ENCODE measurements at regions not wholly inside any gene's neighbourhood (a gene's known extent, or its start where the extent isn't known, plus 50 kb on each side); places are given as distances from the start of the nearest gene placed in this dataset.

GRCh38 chr4:136203199-136203598, 1329.1 kb downstream of the PCDH18 start:
- Histone ChIP-seq H3K4me3 (ENCODE audit: low read depth, low read length) (no peak overlapping the region), H3K27ac (ENCODE audit: low read depth, low read length) (no peak overlapping the region), H3K27me3 (ENCODE audit: control insufficient read depth, insufficient read depth, low read length) (no peaks in the 10 kb centered on the region), H3K9me3 (ENCODE audit: control insufficient read depth, insufficient read depth, low read length) (no peaks in the 10 kb centered on the region)
- ChIA-PET POLR2A (no interaction called here), CTCF (no interaction called here)
- no peak for DNase-seq (ENCODE audit: low read depth, low spot score)
- no peak for TF ChIP-seq CTCF (IDR thresholded peaks at IDR 0.05; ENCODE audit: low read depth, low read length)

- ChIA-PET POLR2A (no interaction called here), CTCF (no interaction called here)
- no peak for TF ChIP-seq CTCF (IDR thresholded peaks at IDR 0.05; ENCODE audit: low read depth, low read length)
- no peak overlapping the region for H3K27ac ChIP-seq (ENCODE audit: low read depth, low read length)
- H3K4me3 ChIP-seq (ENCODE audit: low read depth, low read length): no peak overlapping the region
- H3K9me3 ChIP-seq (ENCODE audit: control insufficient read depth, insufficient read depth, low read length): no peaks in the 10 kb centered on the region
- H3K27me3 ChIP-seq (ENCODE audit: control insufficient read depth, insufficient read depth, low read length): no peaks in the 10 kb centered on the region
- DNase-seq (ENCODE audit: low read depth, low spot score): no peak
These were observed 1333.9 kb downstream of the PCDH18 start for GRCh38 chr4:136198358-136198757.

- H3K4me3 ChIP-seq (ENCODE audit: low read depth, low read length): no peak overlapping the region
- no peak for DNase-seq (ENCODE audit: low read depth, low spot score)
- ChIA-PET POLR2A (no interaction called here), CTCF (no interaction called here)
- no peak for TF ChIP-seq CTCF (IDR thresholded peaks at IDR 0.05; ENCODE audit: low read depth, low read length)
- no peaks in the 10 kb centered on the region for H3K9me3 ChIP-seq (ENCODE audit: control insufficient read depth, insufficient read depth, low read length)
- H3K27me3 ChIP-seq (ENCODE audit: control insufficient read depth, insufficient read depth, low read length): no peaks in the 10 kb centered on the region
- H3K27ac ChIP-seq (ENCODE audit: low read depth, low read length): no peak overlapping the region
These were observed 1337.3 kb downstream of the PCDH18 start for GRCh38 chr4:136194962-136195361.

- ChIA-PET CTCF (no interaction called here), POLR2A (no interaction called here)
- H3K27me3 ChIP-seq (ENCODE audit: control insufficient read depth, insufficient read depth, low read length): no peaks in the 10 kb centered on the region
- no peak for TF ChIP-seq CTCF (IDR thresholded peaks at IDR 0.05; ENCODE audit: low read depth, low read length)
- H3K9me3 ChIP-seq (ENCODE audit: control insufficient read depth, insufficient read depth, low read length): no peaks in the 10 kb centered on the region
- no peak overlapping the region for H3K4me3 ChIP-seq (ENCODE audit: low read depth, low read length)
- no peak for DNase-seq (ENCODE audit: low read depth, low spot score)
- no peak overlapping the region for H3K27ac ChIP-seq (ENCODE audit: low read depth, low read length)
These were observed 1345.6 kb downstream of the PCDH18 start for GRCh38 chr4:136186650-136187049.

- no peak for DNase-seq (ENCODE audit: low read depth, low spot score)
- no peaks in the 10 kb centered on the region for H3K27me3 ChIP-seq (ENCODE audit: control insufficient read depth, insufficient read depth, low read length)
- ChIA-PET POLR2A (no interaction called here), CTCF (no interaction called here)
- no peaks in the 10 kb centered on the region for H3K9me3 ChIP-seq (ENCODE audit: control insufficient read depth, insufficient read depth, low read length)
- no peak for TF ChIP-seq CTCF (IDR thresholded peaks at IDR 0.05; ENCODE audit: low read depth, low read length)
- H3K4me3 ChIP-seq (ENCODE audit: low read depth, low read length): no peak overlapping the region
- H3K27ac ChIP-seq (ENCODE audit: low read depth, low read length): no peak overlapping the region
These were observed 1348.8 kb downstream of the PCDH18 start for GRCh38 chr4:136183513-136183912.
